K562 (cell line): ENCODE measurements at regions not wholly inside any gene's neighbourhood (a gene's known extent, or its start where the extent isn't known, plus 50 kb on each side); places are given as distances from the start of the nearest gene placed in this dataset.
A peak's percentile ranks its signal among the peaks of the same experiment; 100 is the strongest.

Experiments
- ATAC-seq: fragments of 200-7000 bp; cut with Tn5 transposase; 3 replicates; pipeline ENCODE4 v1.9.1; 2020; ENCODE audit warnings: moderate library complexity
- BruUV-seq: library from RNA; stranded (reverse); fragments of 400-500 nt; replicated peaks from 2 replicates; lab custom pipeline; 2021; lab: Mats Ljungman, UMichigan
- CTCF ChIA-PET: fragments of 300-600 bp; formaldehyde crosslinking; extraction: SDS; loops from one replicate; lab custom pipeline; 2021; ENCODE audit warnings: low intra/inter-chr PET ratio; lab: Yijun Ruan, JAX
- POLR2A ChIA-PET: fragments of 300-600, 350-650 bp; sonication (Branson Sonifier 250); formaldehyde crosslinking; extraction: SDS; loops from one replicate; lab custom pipeline; 2021; ENCODE audit warnings: antibody characterized with exemption, inconsistent platforms; lab: Yijun Ruan, JAX
- DNase-seq, 4 experiments: peaks; one replicate each; pipeline versions ENCODE4 v3.0.0 to v3.0.0-alpha.2; 2011 to 2018; ENCODE audit warnings: low spot score in 3 of 4, mixed read lengths in 3 of 4; ENCODE audit errors: extremely low read depth in 1 of 4
- FAIRE-seq: peaks from 2 replicates; lab custom pipeline; 2011; peaks lifted over from hg19 to GRCh38; lab: Jason Lieb, UNC
- H2AFZ ChIP-seq: 2 replicates; pipeline ENCODE4 v1.6.0; 2011; ENCODE audit warnings: low read depth, low read length, control low read depth, inconsistent platforms
- H3K27ac ChIP-seq: fragments of 200-600 bp; 3 replicates; pipeline ENCODE4 v1.8.0; 2011; ENCODE audit warnings: low read depth, mild to moderate bottlenecking, control low read depth, inconsistent platforms, low read length, moderate library complexity, mixed read lengths; ENCODE audit errors: extremely low read depth
- H3K27me3 ChIP-seq, 2 experiments: fragments of 300-600 bp in 1 of 2; 2 replicates in 1 of 2; 3 replicates in 1 of 2; pipeline versions ENCODE4 v1.6.0 to v1.8.0; 2011; ENCODE audit warnings: inconsistent platforms in 2 of 2, low read length in 2 of 2, mild to moderate bottlenecking in 1 of 2, mixed read lengths in 1 of 2, moderate library complexity in 1 of 2; ENCODE audit not compliant: control insufficient read depth in 2 of 2, insufficient read depth in 2 of 2
- H3K36me3 ChIP-seq: fragments of 300-600 bp; 3 replicates; pipeline ENCODE4 v1.8.0; 2011; ENCODE audit warnings: mild to moderate bottlenecking, low read length, inconsistent platforms; ENCODE audit not compliant: control insufficient read depth, insufficient read depth
- H3K4me1 ChIP-seq, 2 experiments: fragments of 200-600 bp in 1 of 2; replicated peaks in 1 of 2; 2 replicates in 1 of 2; 3 replicates in 1 of 2; pipeline versions ENCODE4 v1.5.1 to v1.8.0; 2011; ENCODE audit warnings: inconsistent platforms in 2 of 2, low read length in 2 of 2, mild to moderate bottlenecking in 1 of 2, mixed read lengths in 1 of 2, moderate library complexity in 1 of 2; ENCODE audit not compliant: control insufficient read depth in 2 of 2, insufficient read depth in 2 of 2
- H3K4me2 ChIP-seq: 2 replicates; pipeline ENCODE4 v1.6.1; 2011; ENCODE audit warnings: low read length, control low read depth, inconsistent platforms, mixed read lengths; ENCODE audit not compliant: insufficient read depth
- H3K4me3 ChIP-seq: fragments of 200-600 bp; sonication (generic), shearing (Covaris generic); 2 replicates; pipeline ENCODE4 v1.5.1; 2016; ENCODE audit warnings: control low read depth, inconsistent platforms
- H3K79me2 ChIP-seq: fragments of 200-600 bp; 3 replicates; pipeline ENCODE4 v1.8.0; 2011; ENCODE audit warnings: low read length, inconsistent platforms; ENCODE audit not compliant: control insufficient read depth, insufficient read depth
- H3K9ac ChIP-seq, 2 experiments: 2 replicates each; pipeline versions ENCODE4 v1.6.0 to v1.6.1; 2011; ENCODE audit warnings: low read depth in 2 of 2, low read length in 2 of 2, control low read depth in 1 of 2, inconsistent platforms in 1 of 2, mild to moderate bottlenecking in 1 of 2, mixed read lengths in 1 of 2; ENCODE audit not compliant: insufficient read depth in 1 of 2
- H3K9me1 ChIP-seq: one replicate; pipeline ENCODE4 v1.6.0; 2011; ENCODE audit warnings: inconsistent platforms, mild to moderate bottlenecking, low read length, moderate library complexity; ENCODE audit not compliant: control insufficient read depth, insufficient read depth
- H3K9me3 ChIP-seq: replicated peaks from 2 replicates; pipeline ENCODE4 v1.5.1; 2011; ENCODE audit warnings: low read depth, low read length, inconsistent platforms; ENCODE audit not compliant: control insufficient read depth, insufficient read depth
- H4K20me1 ChIP-seq: replicated peaks from 2 replicates; pipeline ENCODE4 v1.6.1; 2011; ENCODE audit warnings: low read length, inconsistent platforms, mixed read lengths; ENCODE audit not compliant: control insufficient read depth, insufficient read depth
- C11orf30 ChIP-seq: fragments of 450-650 bp; IDR thresholded peaks from 2 replicates; pipeline ENCODE4 v1.6.1; 2016; ENCODE audit warnings: low read depth, mild to moderate bottlenecking
- CHD4 ChIP-seq: fragments of 200-600 bp; sonication (generic); IDR thresholded peaks from 3 replicates; pipeline ENCODE4 v1.6.1; 2012; ENCODE audit warnings: low read depth, mild to moderate bottlenecking, mixed read lengths, low read length, inconsistent platforms; ENCODE audit not compliant: insufficient read depth, insufficient replicate concordance, poor library complexity, severe bottlenecking
- L3MBTL2 ChIP-seq: fragments of 450-650 bp; IDR thresholded peaks from 2 replicates; pipeline ENCODE4 v1.6.1; 2016; ENCODE audit warnings: mild to moderate bottlenecking, moderate library complexity
- MAFF ChIP-seq: IDR thresholded peaks from 2 replicates; pipeline ENCODE4 v1.6.1; 2012; ENCODE audit warnings: low read length, improper control_type of control experiment
- MAFG ChIP-seq: fragments of 450-650 bp; conservative IDR thresholded peaks from 2 replicates; pipeline ENCODE4 v1.6.1; 2016; ENCODE audit warnings: missing genetic modification characterization, missing compliant biosample characterization
- MAFK ChIP-seq: IDR thresholded peaks from 2 replicates; pipeline ENCODE4 v1.6.1; 2011; ENCODE audit warnings: low read length, improper control_type of control experiment
- NR2F6 ChIP-seq: fragments of 450-650 bp; formaldehyde crosslinking; IDR thresholded peaks from 2 replicates; pipeline ENCODE4 v1.4.0; 2020; ENCODE audit warnings: mild to moderate bottlenecking
- ZNF212 ChIP-seq: fragments of 450-650 bp; formaldehyde crosslinking; IDR thresholded peaks from 2 replicates; pipeline ENCODE4 v1.4.0; 2020; ENCODE audit warnings: mild to moderate bottlenecking
- ZNF316 ChIP-seq: fragments of 450-650 bp; IDR thresholded peaks from 2 replicates; pipeline ENCODE4 v1.6.1; 2016
- WGBS: fragments of 100-300 bp; shearing (Covaris generic); methylation state at CpG from one replicate; pipeline ENCODE4 v1.1.6; 2016; ENCODE audit warnings: low coverage, mixed read lengths; ENCODE audit not compliant: insufficient coverage; ENCODE audit errors: missing lambda C conversion rate; 5-methylcytosine and 5-hydroxymethylcytosine counted together
- in situ Hi-C: fragments of 300-500 bp; cut with MboI; formaldehyde crosslinking; loops from 4 replicates; pipeline ENCODE4 v1.15.0; 2018; ENCODE audit warnings: inconsistent platforms, mixed read lengths
- intact Hi-C: fragments of 100-400 bp; cut with micrococcal nuclease; formaldehyde crosslinking; loops from 2 replicates; pipeline ENCODE4 v1.14.2; 2022

DNA sequence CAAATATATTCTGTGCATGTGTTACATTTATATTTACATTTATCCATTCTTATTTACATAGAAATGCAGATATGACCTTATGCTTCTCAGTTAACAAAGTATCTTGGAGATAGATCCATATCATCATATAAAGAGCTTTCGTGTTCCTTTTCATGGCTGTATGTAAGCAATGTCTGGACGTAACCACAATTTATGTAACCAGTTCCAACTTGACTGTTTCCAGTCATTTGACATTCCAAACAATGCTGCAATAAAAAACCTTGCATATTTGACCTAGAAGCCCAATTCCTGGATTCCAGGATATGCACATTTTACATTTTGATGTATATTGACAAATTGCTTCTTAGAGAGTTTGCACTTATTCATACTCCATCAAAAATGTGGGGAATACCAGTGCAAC lies 113.7 kb upstream of the F13A1 start:
- Histone ChIP-seq H3K79me2 (no peaks in the 10 kb centered on the region), H3K27ac (no peak overlapping the region), H3K9me1 (no peaks in the 10 kb centered on the region), H3K36me3 (no peaks in the 10 kb centered on the region), H3K27me3 (0 out of 5 replicates have a peak, but pooled peaks cover 0 to 4% of the 10 kb centered on the region in 2 experiments), H3K4me3 (no peak overlapping the region), H2AFZ (no peak overlapping the region), H3K4me1 (no peaks in the 10 kb centered on the region), H4K20me1 (no peaks in the 10 kb centered on the region), H3K9ac (no peak overlapping the region), H3K9me3 (no peaks in the 10 kb centered on the region), H3K4me2 (no peak overlapping the region)
- TF ChIP-seq CHD4 (no peak), L3MBTL2 (no peak), ZNF212 (CRISPR knock-in tag) (0 out of 2 replicates have a peak, but pooled peaks have one; percentile 18)
- intact Hi-C loops = no loop called here
- 2% methylated on average over 2 of the region's 2 CpGs for WGBS
- POLR2A ChIA-PET = no interaction called here
- in situ Hi-C loops = no loop called here
- no TSS peak for BruUV-seq
- FAIRE-seq (no peak), ATAC-seq (no peak), DNase-seq (no peak)
- CTCF ChIA-PET = no interaction called here

DNA sequence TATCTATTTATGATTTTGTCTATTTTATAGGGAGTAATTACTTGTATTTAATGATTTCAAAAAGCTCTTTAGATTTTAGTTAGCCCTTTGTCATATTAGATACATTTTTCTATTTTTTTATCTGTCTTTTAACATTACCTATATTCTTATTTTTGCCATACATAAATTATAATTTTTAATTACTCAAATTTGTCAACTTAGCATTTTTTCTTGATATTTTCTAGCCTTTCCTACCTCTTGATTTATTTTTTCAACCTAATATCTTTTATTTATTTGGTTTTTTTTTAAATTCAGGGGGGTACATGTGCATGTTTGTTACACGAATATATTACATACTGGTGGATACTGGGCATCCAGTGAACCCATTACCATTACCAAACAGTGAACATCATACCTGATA lies 114.3 kb upstream of the F13A1 start:
- Histone ChIP-seq H3K27ac (no peak overlapping the region), H3K4me1 (no peaks in the 10 kb centered on the region), H3K79me2 (no peaks in the 10 kb centered on the region), H3K9me3 (no peaks in the 10 kb centered on the region), H3K4me2 (no peak overlapping the region), H3K4me3 (no peak overlapping the region), H3K9ac (no peak overlapping the region), H4K20me1 (no peaks in the 10 kb centered on the region), H3K27me3 (0 out of 5 replicates have a peak, but pooled peaks cover 0 to 4% of the 10 kb centered on the region in 2 experiments), H3K9me1 (no peaks in the 10 kb centered on the region), H2AFZ (no peak overlapping the region), H3K36me3 (no peaks in the 10 kb centered on the region)
- ATAC-seq = no peak
- in situ Hi-C loops (no loop called here), intact Hi-C loops (no loop called here)
- no TSS peak for BruUV-seq
- 6% methylated on average over 1 of the region's 1 CpG for WGBS
- no peak for DNase-seq
- CTCF ChIA-PET = no interaction called here
- POLR2A ChIA-PET = no interaction called here
- FAIRE-seq = no peak
- TF ChIP-seq MAFG = peak; percentile 78
- peak; percentile 64; the same call in 1 of the 2 replicates for TF ChIP-seq MAFF
- peak; percentile 98 for TF ChIP-seq ZNF316
- no peak for TF ChIP-seq NR2F6
- peak; percentile 62; the same call in 1 of the 2 replicates for TF ChIP-seq MAFK
- TF ChIP-seq C11orf30 = peak; percentile 87
